ENCODE measurements at regions not wholly inside any gene's neighbourhood (a gene's known extent, or its start where the extent isn't known, plus 50 kb on each side); places are given as distances from the start of the nearest gene placed in this dataset.
A peak's percentile ranks its signal among the peaks of the same experiment; 100 is the strongest.
"Not testable (repeated sequence)": the region's sequence is repeated elsewhere in the genome, so short reads cannot be mapped to it uniquely, and the experiment has no call there.

DNA sequence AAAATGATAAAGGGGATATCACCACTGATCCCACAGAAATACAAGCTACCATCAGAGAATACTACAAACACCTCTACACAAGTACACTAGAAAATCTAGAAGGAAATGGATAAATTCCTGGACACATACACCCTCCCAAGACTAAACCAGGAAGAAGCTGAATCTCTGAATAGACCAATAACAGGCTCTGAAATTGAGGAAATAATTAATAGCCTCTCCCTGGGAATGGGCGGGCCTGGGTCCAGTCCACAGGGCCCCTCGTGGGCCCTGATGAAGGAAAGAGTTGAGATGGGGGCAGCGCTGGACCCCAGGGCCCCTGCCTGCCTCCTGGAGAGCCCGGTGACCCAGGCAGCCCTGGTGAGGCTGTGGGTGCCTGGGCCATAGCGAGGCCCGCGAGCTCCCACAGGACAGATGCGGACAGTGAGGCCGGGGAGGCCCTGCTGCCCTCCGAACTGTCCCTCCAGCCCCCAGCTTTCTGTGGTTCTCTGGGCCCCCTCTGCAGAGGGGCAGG lies 154.0 kb downstream of the CCDC74A start:
- peak overlapping the region; percentile 83 for H3K4me3 ChIP-seq (ENCODE audit: low read length)
- not testable (repeated sequence) for H3K9me3 ChIP-seq (replicated peaks; ENCODE audit: low read length); H3K36me3 ChIP-seq (ENCODE audit: insufficient read depth, low read length); H3K27me3 ChIP-seq (ENCODE audit: control insufficient read depth, insufficient read depth, low read length)
- H3K9ac ChIP-seq (ENCODE audit: low read depth, low read length): peak overlapping the region; percentile 89
- H3K4me2 ChIP-seq (ENCODE audit: low read length): peak overlapping the region; percentile 91
- H3K4me1 ChIP-seq (ENCODE audit: control insufficient read depth, insufficient read depth, low read length): peaks cover 31% of the 10 kb centered on the region

DNA sequence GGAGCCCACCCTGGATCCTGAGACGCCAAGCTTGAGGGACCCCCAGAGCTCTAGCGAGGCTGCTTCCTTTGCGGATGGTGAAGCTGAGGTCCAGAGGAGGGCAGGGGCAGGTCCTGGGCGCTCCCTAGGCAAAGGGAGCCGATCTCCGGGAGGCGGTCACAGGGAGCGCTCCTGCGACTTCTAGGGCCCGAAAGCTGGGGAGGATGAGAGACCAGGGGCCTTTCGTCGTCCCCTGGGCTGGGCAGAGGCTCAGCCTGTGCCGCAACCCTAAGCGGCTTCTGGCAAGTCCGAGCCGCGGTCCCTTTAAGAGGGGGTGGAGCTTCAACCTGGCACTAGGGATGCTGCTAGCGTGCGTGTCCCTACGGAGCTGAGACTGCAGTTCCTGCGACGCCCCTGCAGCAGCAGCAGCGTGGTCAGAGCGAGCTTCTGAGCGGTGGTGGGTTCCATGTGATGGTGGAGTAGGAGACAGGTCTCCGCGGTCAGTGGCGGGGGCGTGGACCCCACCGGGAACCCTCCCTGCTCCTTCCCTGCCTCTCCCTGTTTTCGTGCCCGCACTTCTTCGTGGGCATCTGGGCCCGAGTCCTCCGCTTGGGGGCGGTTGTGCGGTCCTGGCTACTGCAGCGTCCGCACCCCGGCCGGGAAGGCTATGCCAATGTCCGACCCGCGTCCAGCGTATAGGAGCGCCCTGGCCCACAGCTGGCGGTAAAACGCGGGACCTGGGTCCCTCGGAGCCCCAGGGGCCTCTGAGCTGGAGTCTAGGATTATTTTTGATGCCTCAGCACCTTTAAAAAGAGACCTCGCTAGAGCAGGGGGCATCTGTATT lies 154.6 kb downstream of the CCDC74A start:
- H3K36me3 ChIP-seq (ENCODE audit: insufficient read depth, low read length): peaks cover 6% of the 10 kb centered on the region
- peak overlapping the region; percentile 91 for H3K4me2 ChIP-seq (ENCODE audit: low read length)
- H3K27me3 ChIP-seq (ENCODE audit: control insufficient read depth, insufficient read depth, low read length): no peaks in the 10 kb centered on the region
- H3K4me3 ChIP-seq (ENCODE audit: low read length): peak overlapping the region; percentile 83
- H3K9ac ChIP-seq (ENCODE audit: low read depth, low read length): peak overlapping the region; percentile 89
- H3K9me3 ChIP-seq (replicated peaks; ENCODE audit: low read length): no peaks in the 10 kb centered on the region
- peaks cover 36% of the 10 kb centered on the region for H3K4me1 ChIP-seq (ENCODE audit: control insufficient read depth, insufficient read depth, low read length)

DNA sequence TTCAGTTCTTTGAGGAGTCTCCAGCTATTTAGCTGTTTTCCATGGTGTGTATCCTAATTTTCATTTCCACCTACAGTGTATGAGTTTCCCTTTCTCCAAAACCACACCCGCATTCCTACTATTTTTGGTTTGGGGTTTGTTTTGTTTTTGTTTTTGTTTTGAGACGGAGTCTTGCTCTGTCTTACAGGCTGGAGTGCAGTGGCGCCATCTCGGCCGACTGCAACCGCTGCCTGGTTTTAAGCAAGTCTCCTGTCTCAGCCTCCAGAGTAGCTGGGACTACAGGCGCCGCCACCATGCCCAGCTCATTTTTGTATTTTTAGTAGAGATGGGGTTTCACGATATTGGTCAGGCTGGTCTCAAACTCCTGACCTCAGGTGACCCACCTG lies 155.2 kb downstream of the CCDC74A start:
- H3K4me1 ChIP-seq (ENCODE audit: control insufficient read depth, insufficient read depth, low read length): peaks cover 38% of the 10 kb centered on the region
- H3K9ac ChIP-seq (ENCODE audit: low read depth, low read length): peak overlapping the region; percentile 89
- peak overlapping the region; percentile 83 for H3K4me3 ChIP-seq (ENCODE audit: low read length)
- H3K9me3 ChIP-seq (replicated peaks; ENCODE audit: low read length); H3K36me3 ChIP-seq (ENCODE audit: insufficient read depth, low read length); H3K27me3 ChIP-seq (ENCODE audit: control insufficient read depth, insufficient read depth, low read length): not testable (repeated sequence)
- H3K4me2 ChIP-seq (ENCODE audit: low read length): peak overlapping the region; percentile 91

DNA sequence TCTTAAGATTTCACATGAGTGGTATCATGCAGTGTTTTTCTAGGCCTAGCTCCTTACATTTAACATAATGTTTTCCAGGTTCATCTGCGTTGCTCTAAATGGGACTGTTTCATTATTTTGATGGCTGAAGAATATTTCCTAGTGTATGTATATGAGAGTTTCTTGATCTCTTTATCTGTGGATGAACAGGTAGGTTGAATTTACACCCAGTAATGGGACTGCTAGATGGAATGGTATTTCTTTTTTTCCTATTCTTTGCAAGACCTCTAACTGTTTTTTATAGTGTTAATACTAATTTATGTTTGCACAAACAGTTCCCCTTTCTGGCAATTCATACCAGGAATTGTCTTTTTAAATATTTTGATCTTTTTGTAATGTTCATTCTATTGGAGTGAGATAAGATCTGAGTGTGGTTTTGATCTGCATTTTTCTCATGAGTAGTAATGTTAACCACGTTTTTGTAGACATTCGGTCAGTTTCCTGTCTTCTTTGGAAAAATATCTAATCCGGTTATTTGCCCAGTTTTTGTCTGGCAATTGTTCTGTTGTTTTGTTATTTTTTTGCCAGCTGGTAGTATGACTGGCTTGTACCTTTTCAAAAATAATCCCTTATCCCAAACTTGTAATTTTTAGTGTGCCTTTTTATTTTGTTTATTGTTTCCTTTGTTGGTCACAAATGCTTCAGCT lies 157.1 kb downstream of the CCDC74A start:
- Histone ChIP-seq H3K4me3 (ENCODE audit: low read length) (peak overlapping the region; percentile 83), H3K4me2 (ENCODE audit: low read length) (peak overlapping the region; percentile 91), H3K36me3 (ENCODE audit: insufficient read depth, low read length) (peaks cover 16% of the 10 kb centered on the region), H3K4me1 (ENCODE audit: control insufficient read depth, insufficient read depth, low read length) (peaks cover 38% of the 10 kb centered on the region), H3K9ac (ENCODE audit: low read depth, low read length) (peak overlapping the region; percentile 89)
- not testable (repeated sequence) for H3K9me3 ChIP-seq (replicated peaks; ENCODE audit: low read length); H3K27me3 ChIP-seq (ENCODE audit: control insufficient read depth, insufficient read depth, low read length)

DNA sequence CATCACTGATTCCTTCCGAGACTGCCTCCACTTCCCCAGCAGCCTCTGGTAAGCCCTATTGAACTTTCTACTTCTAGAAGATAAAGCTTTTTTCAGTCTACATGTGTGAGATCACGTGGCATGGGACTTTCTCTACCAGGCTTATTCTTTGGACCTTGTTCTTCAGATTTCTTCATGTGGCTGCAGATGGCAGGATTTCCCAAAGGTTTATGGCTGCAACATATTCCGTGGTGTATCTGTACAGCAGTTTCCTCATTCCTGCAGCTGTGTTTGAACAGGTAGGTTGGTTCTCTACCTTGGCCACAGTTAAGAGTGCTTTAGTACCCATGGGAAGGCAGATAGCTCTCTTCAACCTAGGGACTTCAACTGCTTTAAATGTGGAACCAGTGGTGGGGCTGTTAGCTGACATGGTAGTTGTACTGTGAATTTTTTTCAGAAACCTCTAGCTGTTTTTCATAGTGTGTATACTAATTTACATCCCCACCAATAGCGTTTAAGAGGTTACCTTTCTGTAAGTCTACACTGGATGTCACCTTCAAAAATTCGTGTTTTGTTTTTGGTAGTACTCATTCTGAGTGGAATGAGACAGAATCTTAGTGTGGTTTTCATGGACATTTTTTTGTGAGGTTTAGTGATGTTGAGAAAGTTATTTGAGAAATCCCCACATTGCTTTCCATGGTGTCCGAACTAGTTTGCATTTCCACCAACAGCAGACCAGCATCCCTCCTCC lies 158.6 kb downstream of the CCDC74A start:
- Histone ChIP-seq H3K9ac (ENCODE audit: low read depth, low read length) (peak overlapping the region; percentile 12), H3K4me2 (ENCODE audit: low read length) (peak overlapping the region; percentile 22), H3K4me1 (ENCODE audit: control insufficient read depth, insufficient read depth, low read length) (peaks cover 38% of the 10 kb centered on the region), H3K36me3 (ENCODE audit: insufficient read depth, low read length) (peaks cover 30% of the 10 kb centered on the region)
- H3K9me3 ChIP-seq (replicated peaks; ENCODE audit: low read length); H3K27me3 ChIP-seq (ENCODE audit: control insufficient read depth, insufficient read depth, low read length); H3K4me3 ChIP-seq (ENCODE audit: low read length): not testable (repeated sequence)

DNA sequence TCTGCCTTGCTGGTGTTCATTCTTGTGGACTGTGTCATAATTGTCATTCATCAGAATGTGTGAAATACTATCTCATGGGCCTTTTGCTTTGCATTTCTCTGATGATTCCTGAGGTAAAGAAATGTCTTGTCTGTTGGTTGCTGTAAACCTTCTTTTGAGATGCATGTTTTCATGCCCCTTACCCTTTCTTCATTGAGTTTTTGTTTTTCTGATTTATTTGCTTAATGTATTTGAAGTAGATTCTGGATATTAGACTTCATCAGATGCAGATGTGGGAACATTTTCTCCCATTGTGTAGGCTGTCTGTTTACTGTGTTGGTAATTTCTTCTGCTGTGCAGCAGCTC lies 159.2 kb downstream of the CCDC74A start:
- peak overlapping the region; percentile 42 for H3K4me2 ChIP-seq (ENCODE audit: low read length)

DNA sequence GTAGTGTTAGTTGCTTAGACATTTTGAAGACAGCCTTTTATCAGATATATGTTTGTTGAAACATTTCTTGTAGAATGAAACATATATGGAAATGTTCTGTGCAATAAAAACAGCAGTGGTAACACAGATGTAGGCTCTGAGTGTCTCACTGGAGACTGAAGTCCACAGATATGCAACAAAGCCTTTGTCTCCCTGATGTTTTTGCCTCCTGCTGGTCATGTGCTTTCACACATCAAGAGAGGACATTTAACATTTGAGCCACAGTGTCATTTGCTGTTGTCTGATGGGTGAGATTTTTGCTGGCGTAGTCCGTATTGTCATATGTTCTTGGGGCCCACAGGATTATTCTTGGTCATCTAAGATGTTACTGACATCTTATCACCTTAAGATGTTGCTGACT lies 161.4 kb downstream of the CCDC74A start:
- H3K4me3 ChIP-seq (ENCODE audit: low read length); H3K27me3 ChIP-seq (ENCODE audit: control insufficient read depth, insufficient read depth, low read length): not testable (repeated sequence)
- H3K36me3 ChIP-seq (ENCODE audit: insufficient read depth, low read length): peaks cover 35% of the 10 kb centered on the region

More for the DNA sequence above, 159.2 kb downstream of the CCDC74A start:
- H3K9ac ChIP-seq (ENCODE audit: low read depth, low read length): peak overlapping the region; percentile 32
- H3K36me3 ChIP-seq (ENCODE audit: insufficient read depth, low read length): peaks cover 35% of the 10 kb centered on the region
- H3K4me1 ChIP-seq (ENCODE audit: control insufficient read depth, insufficient read depth, low read length): peaks cover 36% of the 10 kb centered on the region
- H3K9me3 ChIP-seq (replicated peaks; ENCODE audit: low read length); H3K27me3 ChIP-seq (ENCODE audit: control insufficient read depth, insufficient read depth, low read length); H3K4me3 ChIP-seq (ENCODE audit: low read length): not testable (repeated sequence)

DNA sequence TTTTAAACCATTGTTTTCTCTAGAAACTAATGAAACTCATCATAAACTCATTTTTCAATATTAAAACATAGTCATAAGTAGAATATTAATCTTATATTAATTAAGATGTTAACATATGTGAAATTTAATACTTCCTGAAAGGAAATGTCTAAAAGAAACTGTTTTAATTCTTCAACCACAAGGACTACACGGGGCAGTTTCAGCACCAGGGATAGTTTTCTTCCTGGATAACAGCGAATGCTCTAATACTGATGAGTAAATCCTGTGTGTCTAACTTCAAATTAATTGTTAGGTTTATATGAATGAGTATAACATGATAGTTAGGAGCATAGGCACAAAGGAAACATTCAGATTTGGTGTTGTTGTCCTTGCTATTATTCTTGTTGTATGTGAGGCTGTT lies 183.6 kb downstream of the CCDC74A start:
- H3K4me1 ChIP-seq (ENCODE audit: control insufficient read depth, insufficient read depth, low read length); H3K9ac ChIP-seq (ENCODE audit: low read depth, low read length); H3K36me3 ChIP-seq (ENCODE audit: insufficient read depth, low read length); H3K4me2 ChIP-seq (ENCODE audit: low read length); H3K9me3 ChIP-seq (replicated peaks; ENCODE audit: low read length); H3K4me3 ChIP-seq (ENCODE audit: low read length); H3K27me3 ChIP-seq (ENCODE audit: control insufficient read depth, insufficient read depth, low read length): not testable (repeated sequence)

More for the DNA sequence above, 161.4 kb downstream of the CCDC74A start:
- H3K4me2 ChIP-seq (ENCODE audit: low read length); H3K9me3 ChIP-seq (replicated peaks; ENCODE audit: low read length); H3K9ac ChIP-seq (ENCODE audit: low read depth, low read length): not testable (repeated sequence)
- peaks cover 29% of the 10 kb centered on the region for H3K4me1 ChIP-seq (ENCODE audit: control insufficient read depth, insufficient read depth, low read length)

DNA sequence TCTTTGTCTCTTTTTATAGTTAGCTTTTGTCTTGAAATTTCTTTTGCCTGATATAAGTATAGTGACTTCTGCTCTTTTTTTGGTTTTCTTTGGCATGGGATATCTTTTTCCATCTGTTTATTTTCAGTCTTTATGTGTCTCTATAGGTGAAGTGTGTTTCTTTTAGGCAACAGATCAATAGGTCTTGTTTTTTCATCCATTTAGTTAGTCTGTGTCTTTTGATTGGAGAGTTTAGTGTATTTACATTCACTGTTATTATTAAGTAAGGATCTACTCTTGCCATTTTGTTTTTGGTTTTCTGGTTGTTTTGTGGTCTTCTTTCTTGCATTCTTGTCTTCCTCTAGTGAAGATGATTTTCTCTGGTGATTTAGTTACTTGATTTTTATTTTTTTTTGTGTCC lies 190.2 kb downstream of the CCDC74A start:
- not testable (repeated sequence) for H3K4me1 ChIP-seq (ENCODE audit: control insufficient read depth, insufficient read depth, low read length); H3K27me3 ChIP-seq (ENCODE audit: control insufficient read depth, insufficient read depth, low read length); H3K36me3 ChIP-seq (ENCODE audit: insufficient read depth, low read length)

DNA sequence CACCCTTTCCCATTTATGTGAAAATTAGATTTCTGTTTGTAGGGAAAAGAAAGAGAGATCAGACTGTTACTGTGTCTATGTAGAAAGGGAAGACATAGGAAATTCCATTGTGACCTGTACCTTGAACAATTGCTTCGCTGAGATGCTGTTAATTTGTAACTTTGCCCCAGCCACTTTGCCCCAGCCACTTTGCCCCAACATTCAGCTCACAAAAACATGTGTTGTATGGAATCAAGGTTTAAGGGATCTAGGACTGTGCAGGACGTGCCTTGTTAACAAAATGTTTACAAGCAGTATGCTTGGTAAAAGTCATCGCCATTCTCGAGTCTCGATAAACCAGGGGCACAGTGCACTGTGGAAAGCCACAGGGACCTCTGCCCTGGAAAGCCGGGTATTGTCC lies 193.5 kb downstream of the CCDC74A start:
- not testable (repeated sequence) for H3K9me3 ChIP-seq (replicated peaks; ENCODE audit: low read length); H3K9ac ChIP-seq (ENCODE audit: low read depth, low read length); H3K4me1 ChIP-seq (ENCODE audit: control insufficient read depth, insufficient read depth, low read length); H3K4me2 ChIP-seq (ENCODE audit: low read length); H3K27me3 ChIP-seq (ENCODE audit: control insufficient read depth, insufficient read depth, low read length); H3K36me3 ChIP-seq (ENCODE audit: insufficient read depth, low read length); H3K4me3 ChIP-seq (ENCODE audit: low read length)

More for the DNA sequence above, 190.2 kb downstream of the CCDC74A start:
- H3K9ac ChIP-seq (ENCODE audit: low read depth, low read length); H3K4me3 ChIP-seq (ENCODE audit: low read length); H3K9me3 ChIP-seq (replicated peaks; ENCODE audit: low read length); H3K4me2 ChIP-seq (ENCODE audit: low read length): not testable (repeated sequence)

DNA sequence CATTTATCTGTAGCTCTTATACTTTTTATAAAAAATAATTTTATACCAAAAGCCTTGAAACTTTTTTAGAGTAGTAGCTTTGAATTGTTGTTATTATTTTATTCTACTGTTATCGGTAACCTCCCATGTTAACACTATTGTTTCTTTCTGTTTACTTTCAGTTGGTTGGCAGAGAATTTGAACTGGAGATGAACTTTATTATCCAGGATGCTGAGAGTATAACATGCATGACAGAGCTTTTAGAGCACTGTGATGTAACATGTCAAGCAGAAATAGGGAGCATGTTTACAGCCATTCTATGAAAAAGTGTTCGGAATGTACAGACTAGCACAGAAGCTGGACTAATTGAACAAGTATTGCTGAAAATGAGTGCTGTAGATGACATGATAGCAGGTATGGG lies 194.6 kb downstream of the CCDC74A start:
- not testable (repeated sequence) for H3K9me3 ChIP-seq (replicated peaks; ENCODE audit: low read length); H3K36me3 ChIP-seq (ENCODE audit: insufficient read depth, low read length); H3K27me3 ChIP-seq (ENCODE audit: control insufficient read depth, insufficient read depth, low read length)

More for the DNA sequence above, 194.6 kb downstream of the CCDC74A start:
- H3K4me3 ChIP-seq (ENCODE audit: low read length); H3K4me1 ChIP-seq (ENCODE audit: control insufficient read depth, insufficient read depth, low read length); H3K4me2 ChIP-seq (ENCODE audit: low read length); H3K9ac ChIP-seq (ENCODE audit: low read depth, low read length): not testable (repeated sequence)
